ENCODE measurements at regions not wholly inside any gene's neighbourhood (a gene's known extent, or its start where the extent isn't known, plus 50 kb on each side); places are given as distances from the start of the nearest gene placed in this dataset.
"Not testable (repeated sequence)": the region's sequence is repeated elsewhere in the genome, so short reads cannot be mapped to it uniquely, and the experiment has no call there.

DNA sequence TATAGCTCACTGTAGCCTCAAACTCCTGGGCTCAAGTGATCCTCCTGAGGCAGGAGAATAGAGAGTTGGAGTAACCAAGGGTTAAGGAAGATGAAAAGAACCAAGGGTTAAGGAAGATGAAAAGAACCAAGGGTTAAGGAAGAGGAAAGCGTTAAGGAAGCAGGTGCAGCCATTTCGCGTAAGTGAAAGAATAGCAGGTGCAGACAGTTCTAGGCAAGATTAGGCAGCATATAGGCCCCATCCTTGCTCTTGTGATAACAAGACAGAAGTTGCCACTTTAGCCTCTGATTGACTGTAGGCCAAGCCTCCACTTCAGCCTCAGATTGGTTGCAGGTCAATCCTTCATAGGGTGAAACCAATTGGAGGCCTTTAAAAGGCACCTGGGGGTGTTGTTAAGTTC lies 677.4 kb downstream of the PDCD6IP start:
- H3K4me3 ChIP-seq: no peak overlapping the region
- no peaks in the 10 kb centered on the region for H3K4me1 ChIP-seq
- no peak for DNase-seq
- H3K36me3 ChIP-seq: no peaks in the 10 kb centered on the region
- no peaks in the 10 kb centered on the region for H3K9me3 ChIP-seq
- no peaks in the 10 kb centered on the region for H3K27me3 ChIP-seq
- no peak overlapping the region for H3K27ac ChIP-seq
- TF ChIP-seq, protein P1, sequence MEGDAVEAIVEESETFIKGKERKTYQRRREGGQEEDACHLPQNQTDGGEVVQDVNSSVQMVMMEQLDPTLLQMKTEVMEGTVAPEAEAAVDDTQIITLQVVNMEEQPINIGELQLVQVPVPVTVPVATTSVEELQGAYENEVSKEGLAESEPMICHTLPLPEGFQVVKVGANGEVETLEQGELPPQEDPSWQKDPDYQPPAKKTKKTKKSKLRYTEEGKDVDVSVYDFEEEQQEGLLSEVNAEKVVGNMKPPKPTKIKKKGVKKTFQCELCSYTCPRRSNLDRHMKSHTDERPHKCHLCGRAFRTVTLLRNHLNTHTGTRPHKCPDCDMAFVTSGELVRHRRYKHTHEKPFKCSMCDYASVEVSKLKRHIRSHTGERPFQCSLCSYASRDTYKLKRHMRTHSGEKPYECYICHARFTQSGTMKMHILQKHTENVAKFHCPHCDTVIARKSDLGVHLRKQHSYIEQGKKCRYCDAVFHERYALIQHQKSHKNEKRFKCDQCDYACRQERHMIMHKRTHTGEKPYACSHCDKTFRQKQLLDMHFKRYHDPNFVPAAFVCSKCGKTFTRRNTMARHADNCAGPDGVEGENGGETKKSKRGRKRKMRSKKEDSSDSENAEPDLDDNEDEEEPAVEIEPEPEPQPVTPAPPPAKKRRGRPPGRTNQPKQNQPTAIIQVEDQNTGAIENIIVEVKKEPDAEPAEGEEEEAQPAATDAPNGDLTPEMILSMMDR (IDR thresholded peaks at IDR 0.05): no peak
- TF ChIP-seq POLR2A (IDR thresholded peaks at IDR 0.05): no peak

DNA sequence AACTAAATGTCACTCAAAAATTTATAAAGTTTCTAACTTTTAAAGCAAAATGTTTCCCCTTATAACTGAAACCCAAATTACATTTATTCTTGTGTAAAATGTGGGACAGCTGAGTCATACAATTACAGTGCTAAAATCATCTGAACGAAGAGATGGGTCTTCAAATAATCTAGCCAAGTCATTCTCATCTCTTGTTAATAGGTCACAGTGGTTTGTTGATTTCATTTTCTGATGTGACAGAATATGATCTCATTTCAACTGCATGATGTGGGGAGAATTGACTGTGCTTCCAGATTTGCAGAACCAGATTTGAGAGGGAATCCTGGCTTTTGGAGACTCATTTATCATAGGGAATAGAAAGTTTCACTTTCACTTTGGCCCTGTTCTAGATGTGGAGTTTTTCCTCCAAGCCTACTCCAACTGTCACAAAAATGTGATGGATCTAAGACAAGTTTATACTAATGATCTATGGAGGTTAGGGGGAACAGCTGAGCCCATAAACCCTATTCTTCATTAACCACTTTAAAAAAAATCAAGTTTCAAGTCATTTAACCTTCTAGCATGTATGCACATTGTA lies 685.0 kb downstream of the PDCD6IP start:
- TF ChIP-seq, protein P1 (IDR thresholded peaks at IDR 0.05): no peak
- no peak for TF ChIP-seq POLR2A (IDR thresholded peaks at IDR 0.05)

DNA sequence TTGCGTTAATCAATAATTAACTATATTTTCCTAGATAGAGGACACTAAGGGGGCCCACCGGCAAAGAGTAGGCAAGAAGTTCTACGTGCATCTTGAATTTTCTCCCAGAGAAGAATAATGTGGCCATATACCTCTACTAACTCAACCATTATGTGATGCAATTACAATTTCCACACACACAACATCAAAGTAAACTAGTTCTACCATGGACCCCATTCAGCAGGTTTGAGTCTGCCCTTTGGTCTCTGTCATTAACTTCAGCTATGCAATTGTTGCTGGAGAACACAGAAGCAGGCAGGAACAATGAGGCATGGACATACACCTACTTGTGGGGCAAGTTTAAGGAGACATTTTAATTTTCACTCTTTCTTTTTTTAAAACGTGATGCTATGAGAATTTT lies 705.9 kb downstream of the PDCD6IP start:
- H3K4me3 ChIP-seq: no peak overlapping the region
- H3K27me3 ChIP-seq: no peaks in the 10 kb centered on the region
- H3K4me1 ChIP-seq: no peaks in the 10 kb centered on the region
- no peaks in the 10 kb centered on the region for H3K9me3 ChIP-seq
- TF ChIP-seq, protein P1 (IDR thresholded peaks at IDR 0.05): no peak
- no peak for TF ChIP-seq POLR2A (IDR thresholded peaks at IDR 0.05)
- no peaks in the 10 kb centered on the region for H3K36me3 ChIP-seq
- no peak for DNase-seq
- no peak overlapping the region for H3K27ac ChIP-seq

More for the DNA sequence above, 685.0 kb downstream of the PDCD6IP start:
- Histone ChIP-seq H3K4me1 (no peaks in the 10 kb centered on the region), H3K36me3 (no peaks in the 10 kb centered on the region), H3K4me3 (no peak overlapping the region), H3K27me3 (no peaks in the 10 kb centered on the region), H3K27ac (no peak overlapping the region), H3K9me3 (no peaks in the 10 kb centered on the region)
- DNase-seq: no peak

DNA sequence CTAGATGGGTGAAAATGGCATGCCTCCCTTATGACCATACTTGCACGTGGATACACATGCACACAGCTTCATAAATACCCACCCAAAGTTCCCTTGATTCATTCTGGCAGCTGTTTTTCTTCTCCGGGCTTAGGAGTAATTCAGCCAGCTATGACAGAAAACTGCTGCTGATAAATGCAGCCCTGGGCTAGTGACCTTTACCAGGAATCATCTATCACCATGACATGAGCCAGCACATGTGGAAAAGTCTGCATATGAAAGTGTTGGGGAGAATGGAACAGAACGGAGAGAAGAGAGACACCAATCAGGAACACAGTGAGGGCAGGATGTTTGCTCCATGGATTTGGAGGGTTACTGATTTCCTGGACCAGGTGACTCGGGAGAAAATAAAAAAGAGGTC lies 706.3 kb downstream of the PDCD6IP start:
- no peaks in the 10 kb centered on the region for H3K9me3 ChIP-seq
- no peak for DNase-seq
- no peak overlapping the region for H3K4me3 ChIP-seq
- no peak overlapping the region for H3K27ac ChIP-seq
- no peaks in the 10 kb centered on the region for H3K27me3 ChIP-seq
- no peaks in the 10 kb centered on the region for H3K4me1 ChIP-seq
- no peaks in the 10 kb centered on the region for H3K36me3 ChIP-seq
- TF ChIP-seq, protein P1 (IDR thresholded peaks at IDR 0.05): no peak
- TF ChIP-seq POLR2A (IDR thresholded peaks at IDR 0.05): no peak

DNA sequence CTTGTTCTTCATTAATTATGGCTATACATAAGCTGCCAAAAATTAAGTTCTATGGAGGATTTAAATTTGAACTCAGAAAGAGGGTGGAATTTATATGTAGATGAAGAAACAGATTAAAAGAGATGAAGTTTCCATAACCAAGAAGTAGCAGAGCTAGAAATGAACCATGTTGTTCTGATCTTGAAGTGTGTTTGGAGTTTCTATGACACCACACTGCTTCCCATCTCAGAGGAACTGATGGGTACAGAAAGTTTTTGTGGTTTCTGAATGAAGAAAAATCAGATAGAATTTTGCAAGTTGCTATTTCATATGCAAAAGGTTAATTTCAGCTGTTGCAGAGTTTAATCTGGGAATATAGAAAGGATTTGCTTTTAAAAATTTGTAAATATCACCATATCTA lies 710.3 kb downstream of the PDCD6IP start:
- DNase-seq: no peak
- Histone ChIP-seq H3K27me3 (no peaks in the 10 kb centered on the region), H3K27ac (no peak overlapping the region), H3K36me3 (no peaks in the 10 kb centered on the region), H3K9me3 (no peaks in the 10 kb centered on the region), H3K4me3 (no peak overlapping the region), H3K4me1 (no peaks in the 10 kb centered on the region)
- TF ChIP-seq, protein P1 (IDR thresholded peaks at IDR 0.05): no peak
- TF ChIP-seq POLR2A (IDR thresholded peaks at IDR 0.05): no peak

DNA sequence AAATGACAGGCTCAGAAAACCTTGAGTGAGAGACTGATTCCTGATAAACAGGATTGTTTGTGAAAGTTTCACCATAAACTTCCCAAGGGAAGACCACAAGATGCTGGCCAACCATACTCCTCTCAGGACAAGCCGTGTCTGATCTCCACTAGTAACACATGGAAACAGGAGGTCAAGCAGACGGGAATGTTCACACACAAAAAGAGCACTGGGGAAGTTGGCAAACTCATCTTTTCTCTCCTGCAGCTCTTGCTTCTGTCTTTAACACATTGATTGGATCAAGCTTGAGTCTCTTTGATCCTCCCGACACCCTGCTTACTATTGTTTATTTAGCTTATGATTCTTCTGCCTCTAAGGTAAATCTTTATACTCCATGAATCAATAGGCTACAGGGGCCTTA lies 713.5 kb downstream of the PDCD6IP start:
- H3K4me3 ChIP-seq: no peak overlapping the region
- no peaks in the 10 kb centered on the region for H3K4me1 ChIP-seq
- no peaks in the 10 kb centered on the region for H3K36me3 ChIP-seq
- no peak for TF ChIP-seq POLR2A (IDR thresholded peaks at IDR 0.05)
- TF ChIP-seq, protein P1 (IDR thresholded peaks at IDR 0.05): no peak
- no peaks in the 10 kb centered on the region for H3K9me3 ChIP-seq
- no peaks in the 10 kb centered on the region for H3K27me3 ChIP-seq
- no peak for DNase-seq
- no peak overlapping the region for H3K27ac ChIP-seq

DNA sequence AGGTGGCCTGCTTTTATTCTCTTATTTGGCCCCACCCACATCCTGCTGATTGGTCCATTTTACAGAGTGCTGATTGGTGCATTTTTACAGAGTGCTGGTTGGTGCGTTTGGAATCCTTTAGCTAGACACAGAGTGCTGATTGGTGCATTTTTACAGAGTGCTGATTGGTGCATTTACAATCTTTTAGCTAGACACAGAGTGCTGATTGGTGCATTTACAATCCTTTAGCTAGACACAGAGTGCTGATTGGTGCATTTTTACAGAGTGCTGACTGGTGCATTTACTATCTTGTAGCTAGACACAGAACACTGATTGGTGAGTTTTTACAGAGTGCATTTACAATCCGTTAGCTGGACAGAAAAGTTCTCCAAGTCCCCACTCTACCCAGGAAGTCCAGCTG lies 720.6 kb downstream of the PDCD6IP start:
- H3K27me3 ChIP-seq, DNase-seq, H3K4me3 ChIP-seq, H3K4me1 ChIP-seq, H3K9me3 ChIP-seq, H3K36me3 ChIP-seq, H3K27ac ChIP-seq: not testable (repeated sequence)

Measured in Peyer's patch (tissue), 4 donors.